GM23338 (cell line): ENCODE measurements at regions not wholly inside any gene's neighbourhood (a gene's known extent, or its start where the extent isn't known, plus 50 kb on each side); places are given as distances from the start of the nearest gene placed in this dataset.

Experiments used
- ATAC-seq: fragments of 200-7000 bp; cut with Tn5 transposase; 3 replicates; pipeline ENCODE4 v1.9.1; 2020
- DNase-seq: peaks from one replicate; pipeline ENCODE4 v3.0.0-alpha.2; 2015; ENCODE audit warnings: low spot score
- H2AFZ ChIP-seq: fragments of 200-600 bp; sonication (generic); 2 replicates; pipeline ENCODE4 v1.8.0; 2016; ENCODE audit warnings: antibody characterized with exemption, mild to moderate bottlenecking, moderate library complexity
- H3F3A ChIP-seq: fragments of 200-600 bp; sonication (generic); replicated peaks from 2 replicates; pipeline ENCODE4 v1.8.0; 2017; ENCODE audit warnings: antibody characterized with exemption, mixed run types, low read depth
- H3K27ac ChIP-seq: fragments of 200-600 bp; sonication (generic); 2 replicates; pipeline ENCODE4 v1.6.1; 2016; ENCODE audit warnings: low read depth
- H3K27me3 ChIP-seq: fragments of 200-600 bp; sonication (generic); 2 replicates; pipeline ENCODE4 v1.8.0; 2016; ENCODE audit warnings: mild to moderate bottlenecking, mixed run types, moderate library complexity; ENCODE audit not compliant: insufficient read depth
- H3K36me3 ChIP-seq: fragments of 200-600 bp; sonication (generic); 2 replicates; pipeline ENCODE4 v1.8.0; 2016; ENCODE audit warnings: mild to moderate bottlenecking; ENCODE audit not compliant: insufficient read depth
- H3K4me1 ChIP-seq: fragments of 200-600 bp; sonication (generic); 2 replicates; pipeline ENCODE4 v1.8.0; 2016; ENCODE audit warnings: mild to moderate bottlenecking, moderate library complexity; ENCODE audit not compliant: insufficient read depth
- H3K4me2 ChIP-seq: fragments of 200-600 bp; sonication (generic); 2 replicates; pipeline ENCODE4 v1.7.1; 2017; ENCODE audit warnings: mixed run types
- H3K4me3 ChIP-seq: fragments of 200-600 bp; sonication (generic); 2 replicates; pipeline ENCODE4 v1.6.1; 2016; ENCODE audit warnings: mixed run types
- H3K79me2 ChIP-seq: fragments of 200-600 bp; sonication (generic); replicated peaks from 2 replicates; pipeline ENCODE4 v1.8.0; 2017; ENCODE audit warnings: mild to moderate bottlenecking; ENCODE audit not compliant: insufficient read depth
- H3K9me2 ChIP-seq: fragments of 200-600 bp; sonication (generic); 2 replicates; pipeline ENCODE4 v1.8.0; 2017; ENCODE audit not compliant: insufficient read depth
- H4K20me1 ChIP-seq: fragments of 200-600 bp; sonication (generic); replicated peaks from 2 replicates; pipeline ENCODE4 v1.8.0; 2017; ENCODE audit warnings: mild to moderate bottlenecking; ENCODE audit not compliant: insufficient read depth
- H3K27ac Mint-ChIP-seq: 2 replicates; pipeline ENCODE4 v1.8.0; 2020; ENCODE audit warnings: inconsistent platforms, mild to moderate bottlenecking, moderate library complexity, mixed read lengths
- H3K27me3 Mint-ChIP-seq: 3 replicates; pipeline ENCODE4 v1.8.0; 2022; ENCODE audit warnings: low read depth, mild to moderate bottlenecking, moderate library complexity, mixed read lengths, inconsistent platforms; ENCODE audit not compliant: insufficient read depth, poor library complexity
- H3K36me3 Mint-ChIP-seq: 3 replicates; pipeline ENCODE4 v1.8.0; 2021; ENCODE audit warnings: low read depth, mild to moderate bottlenecking, inconsistent platforms, moderate library complexity, mixed read lengths
- H3K4me1 Mint-ChIP-seq: 3 replicates; pipeline ENCODE4 v1.8.0; 2020; ENCODE audit warnings: mild to moderate bottlenecking, inconsistent platforms, mixed read lengths
- H3K4me3 Mint-ChIP-seq: 3 replicates; pipeline ENCODE4 v1.8.0; 2021; ENCODE audit warnings: moderate library complexity, mild to moderate bottlenecking, inconsistent platforms, mixed read lengths
- H3K9me3 Mint-ChIP-seq: 3 replicates; pipeline ENCODE4 v1.8.0; 2020; ENCODE audit warnings: moderate library complexity, mild to moderate bottlenecking, inconsistent platforms, mixed read lengths
- CREB1 ChIP-seq: fragments of 250-450 bp; sonication (Bioruptor Pico); IDR thresholded peaks from 2 replicates; pipeline ENCODE4 v1.5.0; 2020; ENCODE audit warnings: low read depth, mild to moderate bottlenecking, moderate library complexity
- EZH2 ChIP-seq: fragments of 200-600 bp; sonication (generic); IDR thresholded peaks from one replicate; pipeline ENCODE4 v1.8.0; 2017; ENCODE audit warnings: antibody characterized with exemption, mild to moderate bottlenecking, low read depth; ENCODE audit not compliant: unreplicated experiment
- EZH2phosphoT487 ChIP-seq: fragments of 200-600 bp; sonication (generic); IDR thresholded peaks from one replicate; pipeline ENCODE4 v1.8.1; 2018; ENCODE audit warnings: antibody characterized with exemption; ENCODE audit not compliant: unreplicated experiment
- POLR2AphosphoS5 ChIP-seq: IDR thresholded peaks from 2 replicates; pipeline ENCODE4 v1.6.1; 2016; ENCODE audit warnings: antibody characterized with exemption, low read depth
- STAT1 ChIP-seq: IDR thresholded peaks from one replicate; pipeline ENCODE4 v1.6.1; 2016; ENCODE audit warnings: antibody characterized with exemption; ENCODE audit not compliant: unreplicated experiment
- ZNF114 ChIP-seq: fragments of 250-450 bp; sonication (Bioruptor Pico); IDR thresholded peaks from 2 replicates; pipeline ENCODE4 v1.5.0; 2020; ENCODE audit warnings: mild to moderate bottlenecking, moderate library complexity
- ZNF331 ChIP-seq: fragments of 250-450 bp; sonication (Bioruptor Pico); IDR thresholded peaks from 2 replicates; pipeline ENCODE4 v1.5.0; 2020; ENCODE audit warnings: low read depth, mild to moderate bottlenecking, moderate library complexity
- TF ChIP-seq, protein P1 (sequence below): IDR thresholded peaks from one replicate; pipeline ENCODE4 v1.6.1; 2018; ENCODE audit warnings: antibody characterized with exemption; ENCODE audit not compliant: unreplicated experiment
- TF ChIP-seq, protein P2 (sequence below): IDR thresholded peaks from 2 replicates; pipeline ENCODE4 v1.6.1; 2016; ENCODE audit warnings: antibody characterized with exemption
- TF ChIP-seq, protein P3 (sequence below), 2 experiments: fragments of 200-600 bp in 1 of 2; sonication (generic) in 1 of 2; conservative IDR thresholded peaks; 2 replicates each; pipeline versions ENCODE4 v1.5.1 to v1.6.1; 2016 to 2017; ENCODE audit warnings: antibody characterized with exemption in 2 of 2, low read depth in 2 of 2, mild to moderate bottlenecking in 2 of 2, moderate library complexity in 1 of 2

DNA sequence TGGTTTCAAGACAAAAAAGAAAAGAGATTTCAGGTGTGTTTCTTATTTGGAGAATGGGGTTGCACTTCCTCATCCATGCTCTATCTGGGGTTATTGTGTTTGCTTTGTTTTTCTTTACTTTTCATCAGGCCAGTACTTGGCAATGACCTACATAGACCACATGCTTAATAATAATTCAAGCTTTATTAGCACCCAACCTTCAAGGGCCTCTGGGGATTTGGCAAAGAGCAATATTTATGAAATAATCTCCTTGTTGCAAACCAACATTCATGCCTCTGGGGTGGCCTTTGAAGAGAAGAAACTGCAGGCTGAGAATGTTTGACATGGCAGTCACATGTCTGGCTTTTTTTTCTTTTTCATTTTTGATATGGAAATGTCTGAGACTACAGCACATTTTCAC lies 68.2 kb upstream of the SNRK start (continued):
- TF ChIP-seq, protein P1, sequence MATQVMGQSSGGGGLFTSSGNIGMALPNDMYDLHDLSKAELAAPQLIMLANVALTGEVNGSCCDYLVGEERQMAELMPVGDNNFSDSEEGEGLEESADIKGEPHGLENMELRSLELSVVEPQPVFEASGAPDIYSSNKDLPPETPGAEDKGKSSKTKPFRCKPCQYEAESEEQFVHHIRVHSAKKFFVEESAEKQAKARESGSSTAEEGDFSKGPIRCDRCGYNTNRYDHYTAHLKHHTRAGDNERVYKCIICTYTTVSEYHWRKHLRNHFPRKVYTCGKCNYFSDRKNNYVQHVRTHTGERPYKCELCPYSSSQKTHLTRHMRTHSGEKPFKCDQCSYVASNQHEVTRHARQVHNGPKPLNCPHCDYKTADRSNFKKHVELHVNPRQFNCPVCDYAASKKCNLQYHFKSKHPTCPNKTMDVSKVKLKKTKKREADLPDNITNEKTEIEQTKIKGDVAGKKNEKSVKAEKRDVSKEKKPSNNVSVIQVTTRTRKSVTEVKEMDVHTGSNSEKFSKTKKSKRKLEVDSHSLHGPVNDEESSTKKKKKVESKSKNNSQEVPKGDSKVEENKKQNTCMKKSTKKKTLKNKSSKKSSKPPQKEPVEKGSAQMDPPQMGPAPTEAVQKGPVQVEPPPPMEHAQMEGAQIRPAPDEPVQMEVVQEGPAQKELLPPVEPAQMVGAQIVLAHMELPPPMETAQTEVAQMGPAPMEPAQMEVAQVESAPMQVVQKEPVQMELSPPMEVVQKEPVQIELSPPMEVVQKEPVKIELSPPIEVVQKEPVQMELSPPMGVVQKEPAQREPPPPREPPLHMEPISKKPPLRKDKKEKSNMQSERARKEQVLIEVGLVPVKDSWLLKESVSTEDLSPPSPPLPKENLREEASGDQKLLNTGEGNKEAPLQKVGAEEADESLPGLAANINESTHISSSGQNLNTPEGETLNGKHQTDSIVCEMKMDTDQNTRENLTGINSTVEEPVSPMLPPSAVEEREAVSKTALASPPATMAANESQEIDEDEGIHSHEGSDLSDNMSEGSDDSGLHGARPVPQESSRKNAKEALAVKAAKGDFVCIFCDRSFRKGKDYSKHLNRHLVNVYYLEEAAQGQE: no peak
- no peak for TF ChIP-seq EZH2phosphoT487
- no peak for TF ChIP-seq POLR2AphosphoS5
- TF ChIP-seq STAT1: no peak
- no peak for TF ChIP-seq CREB1 (CRISPR knock-in tag)
- no peak for TF ChIP-seq ZNF331 (CRISPR knock-in tag)

DNA sequence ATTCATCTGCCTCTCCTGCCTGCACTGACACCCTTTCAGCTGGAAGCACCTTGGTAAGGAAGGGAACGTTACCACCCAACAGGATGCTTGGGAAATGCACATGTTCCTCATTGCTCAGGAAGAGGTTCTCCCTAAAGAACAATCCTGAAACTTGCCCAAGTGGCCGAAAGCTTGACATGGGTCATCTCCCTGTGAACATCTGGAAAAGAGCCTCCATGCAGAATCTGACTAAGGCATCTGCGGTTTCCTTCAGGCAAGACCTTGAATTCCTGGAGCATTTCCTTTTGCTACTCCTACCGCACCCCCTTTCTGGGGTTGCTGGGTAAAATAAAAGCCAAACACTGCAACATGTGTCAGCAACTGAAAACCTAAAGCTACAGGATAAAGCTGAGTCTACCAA lies 68.7 kb upstream of the SNRK start:
- H3K9me2 ChIP-seq: peaks cover 9% of the 10 kb centered on the region; the same call in 1 of the 2 replicates
- ATAC-seq: no peak
- H3K4me1 Mint-ChIP-seq: no peaks in the 10 kb centered on the region
- peaks cover 3% of the 10 kb centered on the region for H3K27me3 Mint-ChIP-seq
- no peak overlapping the region for H3K4me3 ChIP-seq
- H3F3A ChIP-seq: no peaks in the 10 kb centered on the region
- H3K36me3 Mint-ChIP-seq: no peaks in the 10 kb centered on the region
- H3K4me3 Mint-ChIP-seq: no peak overlapping the region
- H2AFZ ChIP-seq: no peak overlapping the region
- no peak overlapping the region for H3K27ac Mint-ChIP-seq
- no peak overlapping the region for H3K4me2 ChIP-seq
- no peaks in the 10 kb centered on the region for H3K4me1 ChIP-seq
- peaks cover 6% of the 10 kb centered on the region for H3K9me3 Mint-ChIP-seq
- no peaks in the 10 kb centered on the region for H4K20me1 ChIP-seq
- no peaks in the 10 kb centered on the region for H3K27me3 ChIP-seq
- DNase-seq: no peak
- H3K79me2 ChIP-seq: no peaks in the 10 kb centered on the region
- no peaks in the 10 kb centered on the region for H3K36me3 ChIP-seq
- no peak overlapping the region for H3K27ac ChIP-seq
- TF ChIP-seq, protein P1: no peak
- no peak for TF ChIP-seq STAT1
- TF ChIP-seq, protein P2, sequence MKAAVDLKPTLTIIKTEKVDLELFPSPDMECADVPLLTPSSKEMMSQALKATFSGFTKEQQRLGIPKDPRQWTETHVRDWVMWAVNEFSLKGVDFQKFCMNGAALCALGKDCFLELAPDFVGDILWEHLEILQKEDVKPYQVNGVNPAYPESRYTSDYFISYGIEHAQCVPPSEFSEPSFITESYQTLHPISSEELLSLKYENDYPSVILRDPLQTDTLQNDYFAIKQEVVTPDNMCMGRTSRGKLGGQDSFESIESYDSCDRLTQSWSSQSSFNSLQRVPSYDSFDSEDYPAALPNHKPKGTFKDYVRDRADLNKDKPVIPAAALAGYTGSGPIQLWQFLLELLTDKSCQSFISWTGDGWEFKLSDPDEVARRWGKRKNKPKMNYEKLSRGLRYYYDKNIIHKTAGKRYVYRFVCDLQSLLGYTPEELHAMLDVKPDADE: no peak
- TF ChIP-seq ZNF331 (CRISPR knock-in tag): no peak
- no peak for TF ChIP-seq EZH2
- no peak for TF ChIP-seq ZNF114 (CRISPR knock-in tag)
- TF ChIP-seq POLR2AphosphoS5: no peak
- TF ChIP-seq, protein P3, sequence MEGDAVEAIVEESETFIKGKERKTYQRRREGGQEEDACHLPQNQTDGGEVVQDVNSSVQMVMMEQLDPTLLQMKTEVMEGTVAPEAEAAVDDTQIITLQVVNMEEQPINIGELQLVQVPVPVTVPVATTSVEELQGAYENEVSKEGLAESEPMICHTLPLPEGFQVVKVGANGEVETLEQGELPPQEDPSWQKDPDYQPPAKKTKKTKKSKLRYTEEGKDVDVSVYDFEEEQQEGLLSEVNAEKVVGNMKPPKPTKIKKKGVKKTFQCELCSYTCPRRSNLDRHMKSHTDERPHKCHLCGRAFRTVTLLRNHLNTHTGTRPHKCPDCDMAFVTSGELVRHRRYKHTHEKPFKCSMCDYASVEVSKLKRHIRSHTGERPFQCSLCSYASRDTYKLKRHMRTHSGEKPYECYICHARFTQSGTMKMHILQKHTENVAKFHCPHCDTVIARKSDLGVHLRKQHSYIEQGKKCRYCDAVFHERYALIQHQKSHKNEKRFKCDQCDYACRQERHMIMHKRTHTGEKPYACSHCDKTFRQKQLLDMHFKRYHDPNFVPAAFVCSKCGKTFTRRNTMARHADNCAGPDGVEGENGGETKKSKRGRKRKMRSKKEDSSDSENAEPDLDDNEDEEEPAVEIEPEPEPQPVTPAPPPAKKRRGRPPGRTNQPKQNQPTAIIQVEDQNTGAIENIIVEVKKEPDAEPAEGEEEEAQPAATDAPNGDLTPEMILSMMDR (conservative IDR thresholded peaks at IDR 0.05; ENCODE audit: low read depth in 2 of 2): no peak
- TF ChIP-seq CREB1 (CRISPR knock-in tag): no peak
